GM19351 (cell line): ENCODE measurements at regions not wholly inside any gene's neighbourhood (a gene's known extent, or its start where the extent isn't known, plus 50 kb on each side); places are given as distances from the start of the nearest gene placed in this dataset.
A peak's percentile ranks its signal among the peaks of the same experiment; 100 is the strongest.
"Not testable (repeated sequence)": the region's sequence is repeated elsewhere in the genome, so short reads cannot be mapped to it uniquely, and the experiment has no call there.

Experiments
- ATAC-seq: cut with Tn5 transposase; IDR thresholded peaks from one replicate; pipeline ENCODE4 v1.9.1; 2021; ENCODE audit warnings: mild to moderate bottlenecking, moderate library complexity; ENCODE audit not compliant: unreplicated experiment

- ATAC-seq: no peak
Measured at GRCh38 chr5:174998131-174998730, 273.8 kb downstream of the MSX2 start.

GRCh38 chr5:174997688-174998087, 273.3 kb downstream of the MSX2 start:
- no peak for ATAC-seq

GRCh38 chr5:174996941-174997340, 272.6 kb downstream of the MSX2 start:
- ATAC-seq: no peak

- ATAC-seq: no peak
Measured at GRCh38 chr5:174995827-174996226, 271.4 kb downstream of the MSX2 start.

GRCh38 chr5:174991847-174992246, 267.5 kb downstream of the MSX2 start:
- no peak for ATAC-seq

- no peak for ATAC-seq
Measured at GRCh38 chr5:174990909-174991308, 266.5 kb downstream of the MSX2 start.

GRCh38 chr5:174987443-174988012, 263.1 kb downstream of the MSX2 start:
- ATAC-seq: no peak

GRCh38 chr5:174984863-174985262, 260.5 kb downstream of the MSX2 start:
- no peak for ATAC-seq

GRCh38 chr5:174982485-174982884, 258.1 kb downstream of the MSX2 start:
- no peak for ATAC-seq

GRCh38 chr5:174981416-174981815, 257.0 kb downstream of the MSX2 start:
- ATAC-seq: no peak

GRCh38 chr5:174980952-174981351, 256.6 kb downstream of the MSX2 start:
- no peak for ATAC-seq

- ATAC-seq: no peak
Measured at GRCh38 chr5:174972291-174972690, 247.9 kb downstream of the MSX2 start.

GRCh38 chr5:174971210-174971609, 246.8 kb downstream of the MSX2 start:
- no peak for ATAC-seq

GRCh38 chr5:174970502-174970901, 246.1 kb downstream of the MSX2 start:
- no peak for ATAC-seq

GRCh38 chr5:174953871-174954270, 229.5 kb downstream of the MSX2 start:
- no peak for ATAC-seq

GRCh38 chr5:174951151-174951780, 226.9 kb downstream of the MSX2 start:
- peak; percentile 94 for ATAC-seq

- no peak for ATAC-seq
Measured at GRCh38 chr5:174947548-174947947, 223.2 kb downstream of the MSX2 start.

- ATAC-seq: no peak
Measured at GRCh38 chr5:174945853-174946252, 221.5 kb downstream of the MSX2 start.

- ATAC-seq: no peak
Measured at GRCh38 chr5:174943785-174944184, 219.4 kb downstream of the MSX2 start.

GRCh38 chr5:174943002-174943401, 218.6 kb downstream of the MSX2 start:
- ATAC-seq: not testable (repeated sequence)

GRCh38 chr5:174937201-174938123, 213.1 kb downstream of the MSX2 start:
- no peak for ATAC-seq
